Panc1 (cell line): ENCODE measurements at regions not wholly inside any gene's neighbourhood (a gene's known extent, or its start where the extent isn't known, plus 50 kb on each side); places are given as distances from the start of the nearest gene placed in this dataset.

ENCODE experiments used
- ATAC-seq: fragments of 200-7000 bp; cut with Tn5 transposase; 2 replicates; pipeline ENCODE4 v1.9.1; 2020; ENCODE audit warnings: mild to moderate bottlenecking, moderate library complexity
- BruUV-seq: library from RNA; stranded (reverse); fragments of 400-500 nt; replicated peaks from 2 replicates; lab custom pipeline; 2021; lab: Mats Ljungman, UMichigan
- CTCF ChIA-PET: fragments of 300-600 bp; sonication (Branson Sonifier 250); formaldehyde crosslinking; loops from one replicate; lab custom pipeline; 2022; ENCODE audit warnings: antibody characterized with exemption; lab: Charles Lee
- POLR2A ChIA-PET: fragments of 300-600 bp; sonication (Branson Sonifier 250); formaldehyde crosslinking; loops from one replicate; lab custom pipeline; 2022; ENCODE audit warnings: antibody characterized with exemption; lab: Charles Lee
- DNase-seq: peaks from one replicate; pipeline ENCODE4 v3.0.0-alpha.2; 2010; ENCODE audit warnings: low read depth, low spot score
- H3K27ac ChIP-seq: 2 replicates; pipeline ENCODE4 v1.5.1; 2011; ENCODE audit warnings: mild to moderate bottlenecking, low read length, inconsistent platforms
- H3K27me3 ChIP-seq: fragments of 200-500 bp; sonication (Bioruptor generic); 2 replicates; pipeline ENCODE4 v1.6.0; 2014; ENCODE audit warnings: low read length, inconsistent platforms; ENCODE audit not compliant: control insufficient read depth, insufficient read depth
- H3K36me3 ChIP-seq: fragments of 200-500 bp; sonication (Bioruptor generic); 2 replicates; pipeline ENCODE4 v1.5.1; 2014; ENCODE audit warnings: inconsistent platforms, mild to moderate bottlenecking, low read length, moderate library complexity; ENCODE audit not compliant: control insufficient read depth, insufficient read depth
- H3K4me1 ChIP-seq: 2 replicates; pipeline ENCODE4 v1.5.1; 2011; ENCODE audit warnings: inconsistent platforms, mild to moderate bottlenecking, low read length, moderate library complexity; ENCODE audit not compliant: control insufficient read depth, insufficient read depth
- H3K4me3 ChIP-seq, 2 experiments: 2 replicates each; pipeline ENCODE4 v1.5.1; 2011 to 2012; ENCODE audit warnings: low read depth in 2 of 2, low read length in 2 of 2, mild to moderate bottlenecking in 2 of 2, inconsistent platforms in 1 of 2, moderate library complexity in 1 of 2
- H3K9me3 ChIP-seq: fragments of 200-500 bp; sonication (Bioruptor generic); 2 replicates; pipeline ENCODE4 v1.5.1; 2014; ENCODE audit warnings: low read depth, mild to moderate bottlenecking, inconsistent platforms, low read length, moderate library complexity; ENCODE audit not compliant: control insufficient read depth, insufficient read depth
- POLR2AphosphoS5 ChIP-seq: IDR thresholded peaks from 2 replicates; pipeline ENCODE4 v1.6.1; 2012; ENCODE audit warnings: mild to moderate bottlenecking, low read depth, low read length, moderate library complexity
- SIN3A ChIP-seq: IDR thresholded peaks from 2 replicates; pipeline ENCODE4 v1.6.1; 2012; ENCODE audit warnings: low read depth, mild to moderate bottlenecking, low read length, moderate library complexity, borderline replicate concordance; ENCODE audit not compliant: insufficient read depth
- TCF7L2 ChIP-seq: IDR thresholded peaks from 2 replicates; pipeline ENCODE4 v1.6.1; 2011; ENCODE audit warnings: mild to moderate bottlenecking, low read depth, low read length, inconsistent platforms
- in situ Hi-C: cut with HindIII; loops from 2 replicates; pipeline ENCODE4 v1.10.0; 2016; ENCODE audit warnings: low sequenced_read_pairs, low pct_unique_long_range_greater_than_20kb
- intact Hi-C: fragments of 100-400 bp; cut with micrococcal nuclease; formaldehyde crosslinking; loops from one replicate; pipeline ENCODE4 v1.10.0; 2022; ENCODE audit not compliant: unreplicated experiment
- TF ChIP-seq, protein P1 (sequence below): fragments of 450-650 bp; IDR thresholded peaks from 2 replicates; pipeline ENCODE4 v1.5.1; 2017; ENCODE audit warnings: mild to moderate bottlenecking
- TF ChIP-seq, protein P2 (sequence below), 2 experiments: IDR thresholded peaks; 2 replicates each; pipeline ENCODE4 v1.6.1; 2011 to 2012; ENCODE audit warnings: low read depth in 2 of 2, control low read depth in 1 of 2, low read length in 1 of 2, mild to moderate bottlenecking in 1 of 2, moderate library complexity in 1 of 2; ENCODE audit not compliant: insufficient read depth in 1 of 2

DNA sequence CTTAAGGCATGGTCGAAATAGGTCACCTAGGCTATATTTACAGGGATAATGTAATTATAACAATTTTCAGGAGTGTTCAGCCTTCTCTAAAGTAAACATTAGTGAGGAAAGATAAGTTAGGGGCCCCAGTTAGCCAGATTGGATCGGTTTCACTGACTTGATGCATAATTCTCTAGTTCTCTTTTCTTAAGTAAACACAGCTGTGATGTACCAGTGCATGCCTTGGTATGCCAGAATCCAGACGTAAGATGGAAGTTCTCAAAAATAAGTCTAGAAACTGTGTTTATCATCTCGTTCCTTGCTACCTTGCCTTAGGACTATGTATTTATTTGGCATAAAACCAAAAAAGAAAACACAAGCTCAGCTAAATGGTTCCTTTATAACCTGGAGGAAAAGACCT is 442.2 kb upstream of the CLINT1 start:
- H3K27me3 ChIP-seq: no peaks in the 10 kb centered on the region
- POLR2A ChIA-PET: no interaction called here
- ATAC-seq: no peak
- H3K27ac ChIP-seq: no peak overlapping the region
- intact Hi-C loops (no loop called here), in situ Hi-C loops (no loop called here)
- CTCF ChIA-PET: no interaction called here
- no peak for DNase-seq
- H3K4me3 ChIP-seq: no peak overlapping the region
- TF ChIP-seq, protein P1, sequence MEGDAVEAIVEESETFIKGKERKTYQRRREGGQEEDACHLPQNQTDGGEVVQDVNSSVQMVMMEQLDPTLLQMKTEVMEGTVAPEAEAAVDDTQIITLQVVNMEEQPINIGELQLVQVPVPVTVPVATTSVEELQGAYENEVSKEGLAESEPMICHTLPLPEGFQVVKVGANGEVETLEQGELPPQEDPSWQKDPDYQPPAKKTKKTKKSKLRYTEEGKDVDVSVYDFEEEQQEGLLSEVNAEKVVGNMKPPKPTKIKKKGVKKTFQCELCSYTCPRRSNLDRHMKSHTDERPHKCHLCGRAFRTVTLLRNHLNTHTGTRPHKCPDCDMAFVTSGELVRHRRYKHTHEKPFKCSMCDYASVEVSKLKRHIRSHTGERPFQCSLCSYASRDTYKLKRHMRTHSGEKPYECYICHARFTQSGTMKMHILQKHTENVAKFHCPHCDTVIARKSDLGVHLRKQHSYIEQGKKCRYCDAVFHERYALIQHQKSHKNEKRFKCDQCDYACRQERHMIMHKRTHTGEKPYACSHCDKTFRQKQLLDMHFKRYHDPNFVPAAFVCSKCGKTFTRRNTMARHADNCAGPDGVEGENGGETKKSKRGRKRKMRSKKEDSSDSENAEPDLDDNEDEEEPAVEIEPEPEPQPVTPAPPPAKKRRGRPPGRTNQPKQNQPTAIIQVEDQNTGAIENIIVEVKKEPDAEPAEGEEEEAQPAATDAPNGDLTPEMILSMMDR: no peak
- no peak for TF ChIP-seq TCF7L2
- TF ChIP-seq SIN3A: no peak
- TF ChIP-seq, protein P2, sequence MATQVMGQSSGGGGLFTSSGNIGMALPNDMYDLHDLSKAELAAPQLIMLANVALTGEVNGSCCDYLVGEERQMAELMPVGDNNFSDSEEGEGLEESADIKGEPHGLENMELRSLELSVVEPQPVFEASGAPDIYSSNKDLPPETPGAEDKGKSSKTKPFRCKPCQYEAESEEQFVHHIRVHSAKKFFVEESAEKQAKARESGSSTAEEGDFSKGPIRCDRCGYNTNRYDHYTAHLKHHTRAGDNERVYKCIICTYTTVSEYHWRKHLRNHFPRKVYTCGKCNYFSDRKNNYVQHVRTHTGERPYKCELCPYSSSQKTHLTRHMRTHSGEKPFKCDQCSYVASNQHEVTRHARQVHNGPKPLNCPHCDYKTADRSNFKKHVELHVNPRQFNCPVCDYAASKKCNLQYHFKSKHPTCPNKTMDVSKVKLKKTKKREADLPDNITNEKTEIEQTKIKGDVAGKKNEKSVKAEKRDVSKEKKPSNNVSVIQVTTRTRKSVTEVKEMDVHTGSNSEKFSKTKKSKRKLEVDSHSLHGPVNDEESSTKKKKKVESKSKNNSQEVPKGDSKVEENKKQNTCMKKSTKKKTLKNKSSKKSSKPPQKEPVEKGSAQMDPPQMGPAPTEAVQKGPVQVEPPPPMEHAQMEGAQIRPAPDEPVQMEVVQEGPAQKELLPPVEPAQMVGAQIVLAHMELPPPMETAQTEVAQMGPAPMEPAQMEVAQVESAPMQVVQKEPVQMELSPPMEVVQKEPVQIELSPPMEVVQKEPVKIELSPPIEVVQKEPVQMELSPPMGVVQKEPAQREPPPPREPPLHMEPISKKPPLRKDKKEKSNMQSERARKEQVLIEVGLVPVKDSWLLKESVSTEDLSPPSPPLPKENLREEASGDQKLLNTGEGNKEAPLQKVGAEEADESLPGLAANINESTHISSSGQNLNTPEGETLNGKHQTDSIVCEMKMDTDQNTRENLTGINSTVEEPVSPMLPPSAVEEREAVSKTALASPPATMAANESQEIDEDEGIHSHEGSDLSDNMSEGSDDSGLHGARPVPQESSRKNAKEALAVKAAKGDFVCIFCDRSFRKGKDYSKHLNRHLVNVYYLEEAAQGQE (IDR thresholded peaks at IDR 0.05; ENCODE audit: insufficient read depth in 1 of 2, low read depth in 2 of 2, low read length in 1 of 2): no peak
- TF ChIP-seq POLR2AphosphoS5: no peak
- H3K4me1 ChIP-seq: no peaks in the 10 kb centered on the region
- H3K9me3 ChIP-seq: 0 out of 2 replicates have a peak, but pooled peaks cover 3% of the 10 kb centered on the region
- no TSS peak for BruUV-seq
- no peaks in the 10 kb centered on the region for H3K36me3 ChIP-seq

DNA sequence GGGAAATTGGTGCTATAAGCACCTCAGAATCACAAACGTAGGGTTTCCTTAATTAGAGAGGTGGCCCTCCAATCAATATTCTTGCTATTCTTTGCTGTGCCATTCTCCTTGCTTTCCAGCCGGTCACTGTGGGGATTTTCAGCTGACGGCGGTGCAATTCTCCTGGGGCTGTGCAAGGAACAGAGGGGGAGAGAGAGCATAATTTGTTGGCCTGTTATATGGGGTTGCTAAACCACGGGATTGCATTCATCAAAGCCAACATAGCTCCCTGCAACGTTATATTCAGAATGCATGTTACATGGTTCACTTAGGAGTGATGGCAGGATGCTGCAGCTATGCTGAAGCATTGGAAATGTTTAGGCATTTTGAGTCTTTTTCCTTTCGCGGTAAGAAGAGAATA is 441.3 kb upstream of the CLINT1 start:
- ATAC-seq (no peak), DNase-seq (no peak)
- Histone ChIP-seq H3K4me1 (no peaks in the 10 kb centered on the region), H3K4me3 (no peak overlapping the region), H3K27ac (no peak overlapping the region), H3K27me3 (no peaks in the 10 kb centered on the region), H3K36me3 (no peaks in the 10 kb centered on the region), H3K9me3 (0 out of 2 replicates have a peak, but pooled peaks cover 3% of the 10 kb centered on the region)
- POLR2A ChIA-PET: no interaction called here
- CTCF ChIA-PET: no interaction called here
- in situ Hi-C loops (no loop called here), intact Hi-C loops (no loop called here)
- BruUV-seq: no TSS peak
- TF ChIP-seq, protein P1: no peak
- TF ChIP-seq, protein P2 (IDR thresholded peaks at IDR 0.05; ENCODE audit: insufficient read depth in 1 of 2, low read depth in 2 of 2, low read length in 1 of 2): no peak
- TF ChIP-seq SIN3A: no peak
- no peak for TF ChIP-seq POLR2AphosphoS5
- TF ChIP-seq TCF7L2: no peak
